ENCODE measurements at regions not wholly inside any gene's neighbourhood (a gene's known extent, or its start where the extent isn't known, plus 50 kb on each side); places are given as distances from the start of the nearest gene placed in this dataset.

- TF ChIP-seq CTCF (conservative IDR thresholded peaks at IDR 0.05; ENCODE audit: low read length) (no peak), EZH2phosphoT487 (IDR thresholded peaks at IDR 0.05; ENCODE audit: borderline replicate concordance) (no peak)
These were observed 922.8 kb downstream of the QKI start for GRCh38 chr6:164337024-164337924.
